ENCODE measurements at regions not wholly inside any gene's neighbourhood (a gene's known extent, or its start where the extent isn't known, plus 50 kb on each side); places are given as distances from the start of the nearest gene placed in this dataset.

- no peak for TF ChIP-seq KLF1 (tag; IDR thresholded peaks at IDR 0.05)
- no peak for TF ChIP-seq CBFA2T3 (IDR thresholded peaks at IDR 0.05)
- TF ChIP-seq REST (IDR thresholded peaks at IDR 0.05; ENCODE audit: borderline replicate concordance) = no peak
- no peak for TF ChIP-seq REST (CRISPR knock-in tag; IDR thresholded peaks at IDR 0.05; ENCODE audit: low read depth)
- TF ChIP-seq, protein P1, sequence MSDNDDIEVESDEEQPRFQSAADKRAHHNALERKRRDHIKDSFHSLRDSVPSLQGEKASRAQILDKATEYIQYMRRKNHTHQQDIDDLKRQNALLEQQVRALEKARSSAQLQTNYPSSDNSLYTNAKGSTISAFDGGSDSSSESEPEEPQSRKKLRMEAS (CRISPR knock-in tag; IDR thresholded peaks at IDR 0.05) = no peak
- no peak for TF ChIP-seq SMAD2 (IDR thresholded peaks at IDR 0.05; ENCODE audit: low read depth, low read length)
- TF ChIP-seq, protein P2, sequence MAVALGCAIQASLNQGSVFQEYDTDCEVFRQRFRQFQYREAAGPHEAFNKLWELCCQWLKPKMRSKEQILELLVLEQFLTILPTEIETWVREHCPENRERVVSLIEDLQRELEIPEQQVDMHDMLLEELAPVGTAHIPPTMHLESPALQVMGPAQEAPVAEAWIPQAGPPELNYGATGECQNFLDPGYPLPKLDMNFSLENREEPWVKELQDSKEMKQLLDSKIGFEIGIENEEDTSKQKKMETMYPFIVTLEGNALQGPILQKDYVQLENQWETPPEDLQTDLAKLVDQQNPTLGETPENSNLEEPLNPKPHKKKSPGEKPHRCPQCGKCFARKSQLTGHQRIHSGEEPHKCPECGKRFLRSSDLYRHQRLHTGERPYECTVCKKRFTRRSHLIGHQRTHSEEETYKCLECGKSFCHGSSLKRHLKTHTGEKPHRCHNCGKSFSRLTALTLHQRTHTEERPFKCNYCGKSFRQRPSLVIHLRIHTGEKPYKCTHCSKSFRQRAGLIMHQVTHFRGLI (CRISPR knock-in tag; IDR thresholded peaks at IDR 0.05) = no peak
- no peak for TF ChIP-seq MED1 (CRISPR knock-in tag; IDR thresholded peaks at IDR 0.05; ENCODE audit: borderline replicate concordance)
- TF ChIP-seq MAZ (CRISPR knock-in tag; conservative IDR thresholded peaks at IDR 0.05 in 1 of 2, IDR thresholded peaks at IDR 0.05 in 1 of 2) = no peak
- TF ChIP-seq KLF16 (IDR thresholded peaks at IDR 0.05) = no peak
- no peak for TF ChIP-seq POLR2A (conservative IDR thresholded peaks at IDR 0.05)
- TF ChIP-seq CTCF (IDR thresholded peaks at IDR 0.05 in 2 of 3, conservative IDR thresholded peaks at IDR 0.05 in 1 of 3; ENCODE audit: insufficient read depth in 2 of 3, low read depth in 1 of 3, low read length in 3 of 3) = no peak
- TF ChIP-seq YY1 (IDR thresholded peaks at IDR 0.05; ENCODE audit: borderline replicate concordance in 1 of 3, control insufficient read depth in 1 of 3, extremely low read depth in 1 of 3, insufficient read depth in 3 of 3, insufficient read length in 1 of 3, insufficient replicate concordance in 2 of 3, low read depth in 1 of 3, low read length in 2 of 3) = no peak
Observed at GRCh38 chr18:56307354-56308170, 330.8 kb downstream of the TXNL1 start.
